OCI-LY1 (cell line): ENCODE measurements at regions not wholly inside any gene's neighbourhood (a gene's known extent, or its start where the extent isn't known, plus 50 kb on each side); places are given as distances from the start of the nearest gene placed in this dataset.

Experiments
- CTCF ChIP-seq: fragments of 200-600 bp; sonication (generic), shearing (Covaris generic); IDR thresholded peaks from 2 replicates; pipeline ENCODE4 v1.5.1; 2017; ENCODE audit warnings: mild to moderate bottlenecking, antibody characterized with exemption, low read length, moderate library complexity, mixed read lengths
- EZH2 ChIP-seq: fragments of 200-600 bp; sonication (generic), shearing (Covaris generic); IDR thresholded peaks from 2 replicates; pipeline ENCODE4 v1.8.0; 2017; ENCODE audit warnings: borderline replicate concordance, mixed run types, mild to moderate bottlenecking, antibody characterized with exemption, low read length, moderate library complexity, mixed read lengths

- TF ChIP-seq CTCF: no peak
- TF ChIP-seq EZH2: no peak
Measured at GRCh38 chr1:201598396-201598795, 59.5 kb downstream of the NAV1 start.
